ENCODE measurements at regions not wholly inside any gene's neighbourhood (a gene's known extent, or its start where the extent isn't known, plus 50 kb on each side); places are given as distances from the start of the nearest gene placed in this dataset.

DNA sequence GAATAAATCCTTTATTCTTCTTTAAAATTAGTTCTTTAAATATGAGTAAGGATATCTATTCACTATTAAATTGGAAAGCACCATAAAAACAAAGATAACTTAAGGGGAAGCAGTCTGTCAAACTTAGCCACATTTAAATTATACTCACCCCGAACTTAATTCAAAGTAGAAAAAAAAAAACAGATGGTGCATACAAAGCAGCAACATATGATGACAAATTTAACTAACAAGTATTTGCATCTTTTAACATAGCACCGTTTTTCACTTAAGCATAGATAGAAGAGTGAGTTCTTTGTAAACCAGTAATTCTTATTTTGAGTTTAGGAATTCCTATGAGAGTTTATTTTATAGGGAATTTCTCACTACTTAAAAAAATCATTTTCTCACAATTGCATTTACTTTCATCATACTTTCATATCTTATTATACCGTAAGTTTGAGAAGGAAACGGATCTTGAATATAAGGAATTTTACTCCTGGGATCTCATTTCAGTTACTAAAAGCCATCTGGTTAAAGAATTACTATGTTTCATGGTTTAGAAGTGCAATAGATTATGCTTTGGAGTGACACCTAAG is 828.2 kb upstream of the MAP3K7 start:
- intact Hi-C loops (cut with DNase I), result no loop called here
- DNase-seq (ENCODE audit: low spot score) (no peak), ATAC-seq (no peak)

DNA sequence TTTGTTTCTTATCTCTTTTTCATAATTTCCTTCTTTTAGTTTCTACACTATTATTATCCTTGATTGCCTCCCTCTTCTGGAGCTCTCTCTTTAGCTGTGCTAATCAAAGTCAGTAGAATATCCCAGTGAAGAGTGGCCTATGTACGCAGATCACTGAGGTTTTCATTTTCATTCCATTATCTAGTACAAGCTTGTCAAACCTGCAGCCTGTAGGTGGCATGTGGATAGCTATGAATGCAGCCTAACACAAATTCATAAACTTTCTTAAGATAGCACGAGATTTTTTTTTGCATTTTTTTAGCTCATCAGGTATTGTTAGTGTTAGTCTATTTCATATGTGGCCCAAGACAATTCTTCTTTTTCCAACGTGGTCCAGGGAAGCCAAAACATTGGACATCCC is 825.7 kb upstream of the MAP3K7 start:
- no peak for DNase-seq (ENCODE audit: low spot score)
- no peak for ATAC-seq

DNA sequence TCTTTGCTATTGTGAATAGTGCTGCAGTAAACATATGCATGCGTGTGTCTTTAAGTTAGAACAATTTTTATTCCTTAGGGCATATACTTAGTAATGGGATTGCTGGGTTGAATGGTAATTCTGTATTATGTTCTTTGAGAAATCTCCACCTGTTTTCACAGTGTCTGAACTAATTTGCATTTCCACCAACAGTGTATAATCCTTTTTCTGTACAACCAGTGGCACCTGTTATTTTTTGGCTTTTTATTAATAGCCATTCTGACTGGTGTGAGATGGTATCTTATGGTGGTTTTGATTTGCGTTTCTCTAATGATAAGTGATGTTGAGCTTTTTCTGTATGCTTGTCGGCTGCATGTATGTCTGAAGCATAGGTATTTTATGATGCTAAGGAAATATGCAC is 820.8 kb upstream of the MAP3K7 start:
- DNase-seq (ENCODE audit: low spot score) (no peak), ATAC-seq (no peak)
- intact Hi-C loops (cut with DNase I), result no loop called here

More for the DNA sequence above, 825.7 kb upstream of the MAP3K7 start:
- intact Hi-C loops (cut with DNase I), result no loop called here

DNA sequence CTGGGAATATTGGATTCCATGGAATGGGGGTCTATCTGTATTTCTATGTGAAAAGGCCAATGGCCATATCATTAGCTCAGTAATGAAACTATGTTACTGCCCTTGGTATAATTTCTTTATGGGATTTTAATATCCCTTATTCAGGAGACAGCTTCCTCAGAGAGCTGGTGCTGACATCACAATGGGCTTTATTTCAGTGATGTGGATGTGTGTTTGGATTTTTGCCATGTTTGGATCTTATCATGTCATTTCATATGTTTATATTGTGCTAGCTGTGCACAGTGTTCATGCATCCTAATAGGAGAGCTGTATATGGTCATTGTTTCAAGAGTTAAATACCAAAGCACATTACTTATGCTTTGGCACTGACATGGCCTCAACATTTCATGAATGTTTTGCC is 806.1 kb upstream of the MAP3K7 start:
- DNase-seq (ENCODE audit: low spot score), result no peak
- intact Hi-C loops (cut with DNase I), result no loop called here
- no peak for ATAC-seq

DNA sequence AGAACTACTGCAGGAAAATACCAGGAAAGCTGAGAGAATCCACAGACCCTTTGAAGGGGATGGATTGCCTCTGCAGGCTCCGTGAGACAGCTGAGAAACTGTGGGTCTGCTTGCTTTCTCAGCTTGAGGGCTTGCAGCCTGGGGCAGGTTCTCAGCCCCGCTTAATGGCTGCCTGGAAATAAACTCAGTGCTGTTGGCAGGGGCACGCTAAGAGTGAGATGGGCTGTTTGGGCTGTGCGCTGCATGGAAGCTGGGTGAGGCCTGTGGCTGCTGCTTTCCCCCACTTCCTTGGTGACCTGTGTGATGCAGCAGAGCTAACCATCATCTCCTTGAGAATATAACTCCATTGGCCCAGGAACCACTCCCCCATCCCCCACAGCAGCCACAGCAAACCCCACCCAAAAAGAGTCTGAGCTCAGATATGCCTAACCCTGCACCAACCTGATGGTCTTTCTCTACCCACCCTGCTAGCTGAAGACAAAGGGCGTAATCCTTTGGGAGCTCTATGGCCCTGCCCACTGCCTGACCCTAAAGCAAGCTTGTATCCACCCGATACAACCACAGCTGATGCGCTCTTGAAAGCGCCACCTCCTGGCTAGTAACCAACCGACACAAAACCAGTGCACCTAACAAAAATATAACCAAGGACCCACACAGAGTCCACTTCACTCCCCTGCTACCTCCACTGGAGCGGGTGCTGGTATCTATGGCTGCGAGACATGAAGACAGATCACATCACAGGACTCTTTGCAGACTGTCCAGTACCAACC is 800.6 kb upstream of the MAP3K7 start:
- intact Hi-C loops (cut with DNase I), result no loop called here
- ATAC-seq, result no peak
- no peak for DNase-seq (ENCODE audit: low spot score)

DNA sequence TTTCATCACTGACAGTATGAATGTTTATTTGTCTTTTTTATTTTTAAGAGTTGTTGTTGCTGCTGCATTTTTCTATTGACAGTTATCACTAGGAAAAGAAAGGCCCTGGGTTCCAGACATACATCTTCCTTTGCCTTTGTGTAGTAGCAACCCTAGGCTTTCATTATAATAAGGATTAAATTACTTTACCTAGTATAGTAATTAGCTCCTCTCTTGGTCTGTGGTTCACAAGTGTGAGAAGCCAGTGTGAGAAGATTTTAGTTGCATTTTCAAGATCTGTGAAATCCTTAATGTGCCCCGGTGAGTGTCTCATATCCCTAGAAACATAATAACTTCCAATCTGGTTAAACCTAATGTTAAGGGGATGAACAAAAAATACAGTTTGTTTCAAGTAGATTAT is 799.3 kb upstream of the MAP3K7 start:
- no peak for DNase-seq (ENCODE audit: low spot score)
- intact Hi-C loops (cut with DNase I), result no loop called here
- no peak for ATAC-seq

DNA sequence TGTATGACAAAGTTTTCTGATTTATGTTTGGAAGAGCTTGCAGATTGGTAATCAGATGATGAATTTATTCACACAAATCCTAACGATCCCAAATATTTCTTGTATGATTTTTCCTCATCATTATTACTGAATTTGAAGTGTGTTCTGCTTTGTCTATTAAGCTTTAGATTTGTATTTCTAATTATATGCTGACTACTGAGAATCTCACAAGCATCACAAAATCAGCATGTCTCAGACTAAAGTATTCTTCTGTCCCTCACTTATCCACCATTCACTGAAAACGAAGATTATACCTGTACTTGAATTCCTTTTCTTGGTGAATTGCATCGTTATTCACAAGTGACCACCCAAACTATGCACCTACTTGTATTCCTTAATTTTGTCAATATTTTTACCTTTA is 796.3 kb upstream of the MAP3K7 start:
- intact Hi-C loops (cut with DNase I), result no loop called here
- DNase-seq (ENCODE audit: low spot score) (no peak), ATAC-seq (no peak)

DNA sequence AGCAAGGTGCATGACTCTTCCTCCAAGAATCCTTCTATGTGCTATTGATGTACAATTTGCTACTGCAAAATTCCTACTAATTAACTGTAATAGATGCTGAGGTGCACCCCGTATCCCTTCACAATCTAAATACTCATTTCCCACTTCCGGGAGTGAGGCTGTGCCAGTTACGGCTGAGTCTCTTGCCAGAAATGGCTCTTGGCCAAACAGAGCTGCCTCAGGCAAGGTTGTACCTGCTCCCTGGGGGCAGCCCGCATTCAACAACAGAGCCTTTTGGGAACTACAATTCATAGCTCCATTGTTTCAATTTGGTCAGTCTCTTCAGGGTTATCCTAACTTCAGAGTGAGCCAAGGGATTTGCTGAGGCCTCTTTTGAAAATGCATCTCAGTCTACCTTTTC is 789.8 kb upstream of the MAP3K7 start:
- intact Hi-C loops (cut with DNase I), result no loop called here
- no peak for DNase-seq (ENCODE audit: low spot score)
- no peak for ATAC-seq

DNA sequence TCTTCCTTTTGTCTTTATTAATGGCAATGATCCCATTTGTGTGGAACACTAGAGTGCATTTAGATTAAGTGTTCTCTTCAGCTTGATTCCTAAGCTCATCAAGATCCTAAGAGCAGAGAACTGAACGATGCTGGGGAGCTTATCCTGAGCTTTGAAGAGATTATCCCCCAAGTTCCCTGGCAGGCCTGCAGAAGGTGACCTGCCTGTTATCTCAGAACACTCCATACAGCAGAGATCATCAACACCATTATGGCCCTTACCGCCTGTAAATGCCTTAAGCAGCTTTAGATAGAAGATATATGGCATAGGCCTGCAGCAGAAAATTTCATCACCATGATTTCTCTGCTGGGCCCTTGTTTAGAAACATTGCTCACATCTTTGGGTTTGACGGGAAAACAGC is 779.9 kb upstream of the MAP3K7 start:
- intact Hi-C loops (cut with DNase I), result no loop called here
- DNase-seq (ENCODE audit: low spot score) (no peak), ATAC-seq (no peak)

DNA sequence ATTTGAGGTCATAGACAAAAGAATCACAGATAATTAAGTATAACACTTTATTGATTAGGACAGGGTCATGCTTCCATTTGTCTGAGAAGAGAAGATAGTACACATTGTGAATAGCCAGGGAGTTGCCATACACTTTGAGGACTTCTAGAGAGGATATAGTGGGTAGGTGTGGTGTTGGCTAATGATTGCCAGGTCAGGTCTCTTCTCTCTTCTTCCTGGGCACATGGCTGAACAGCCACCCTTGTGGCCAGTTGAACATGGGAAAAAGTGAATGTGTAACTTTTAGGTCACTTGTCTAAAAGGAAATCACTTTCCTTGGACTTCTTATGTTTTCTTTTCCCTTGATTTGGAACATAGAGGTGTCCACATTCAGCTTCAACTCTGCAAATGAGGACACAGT is 772.1 kb upstream of the MAP3K7 start:
- intact Hi-C loops (cut with DNase I), result no loop called here
- ATAC-seq, result no peak
- no peak for DNase-seq (ENCODE audit: low spot score)

DNA sequence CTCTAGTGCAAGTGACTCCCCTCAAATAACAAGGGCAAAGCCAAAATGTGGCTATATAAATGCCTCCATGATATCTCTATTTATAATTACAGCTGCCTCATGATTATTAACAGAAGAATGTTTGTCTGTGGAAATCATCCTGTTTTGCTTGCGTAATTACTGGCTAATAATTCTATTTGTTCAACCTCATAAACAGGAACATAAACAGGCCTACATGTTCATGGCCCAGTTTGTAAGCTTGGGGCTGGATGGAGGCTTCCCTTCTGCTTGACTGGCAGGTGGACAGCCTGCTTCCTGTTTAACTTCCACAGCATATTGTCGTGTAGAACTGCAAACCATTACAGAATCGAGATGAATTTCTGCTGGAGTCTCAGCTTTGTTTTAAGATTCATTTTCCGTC is 766.0 kb upstream of the MAP3K7 start:
- intact Hi-C loops (cut with DNase I), result no loop called here
- ATAC-seq, result no peak
- no peak for DNase-seq (ENCODE audit: low spot score)

DNA sequence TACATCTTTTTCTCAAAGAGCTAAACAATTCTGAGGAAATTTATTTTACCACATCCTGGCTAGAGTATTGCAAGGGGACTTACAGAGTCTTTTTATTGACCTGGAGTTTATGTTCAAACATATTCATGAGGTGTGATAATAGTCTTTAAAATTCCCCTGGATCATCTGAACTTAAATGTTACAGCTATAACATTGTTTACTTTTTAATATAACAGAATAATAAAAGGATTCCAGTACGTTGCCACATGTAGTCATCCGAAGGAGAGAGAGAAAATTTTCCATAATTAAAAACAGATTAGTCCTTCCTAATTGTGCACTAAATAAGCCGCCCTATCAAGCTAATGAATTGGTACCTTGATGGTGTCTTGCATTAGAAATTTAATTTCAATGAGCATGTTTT is 765.4 kb upstream of the MAP3K7 start:
- no peak for ATAC-seq
- no peak for DNase-seq (ENCODE audit: low spot score)
- intact Hi-C loops (cut with DNase I), result no loop called here

DNA sequence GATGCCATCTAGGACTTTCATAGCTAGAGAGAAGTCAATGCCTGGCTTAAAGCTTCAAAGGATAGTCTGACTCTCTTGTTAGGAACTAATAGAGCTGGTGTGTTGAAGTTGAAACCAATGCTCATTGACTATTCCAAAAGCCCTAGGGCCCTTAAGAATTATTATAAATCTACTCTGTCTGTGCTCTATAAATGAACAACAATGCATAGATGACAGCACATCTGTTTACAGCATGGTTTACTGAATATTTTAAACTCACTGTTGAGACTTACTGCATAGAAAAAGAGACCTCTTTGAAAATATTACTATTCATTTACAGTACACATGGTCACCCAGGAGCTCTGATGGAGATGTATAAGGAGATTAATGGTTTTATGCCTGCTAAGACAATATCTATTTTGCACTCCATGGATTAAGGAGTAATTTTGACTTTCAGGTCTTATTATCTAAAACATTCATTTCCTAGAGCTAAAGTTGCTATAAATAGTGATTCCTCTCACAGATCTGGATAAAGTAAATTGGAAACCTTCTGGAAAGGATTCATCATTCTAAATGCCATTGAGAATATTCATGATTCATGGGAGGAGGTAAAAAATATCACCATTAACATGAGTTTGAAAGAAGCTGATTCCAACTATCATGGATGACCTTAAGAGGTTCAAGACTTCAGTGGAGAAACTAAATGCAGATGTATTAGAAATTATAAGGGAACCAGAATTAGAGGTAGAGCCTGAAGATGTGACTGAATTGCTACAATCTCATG is 763.5 kb upstream of the MAP3K7 start:
- intact Hi-C loops (cut with DNase I), result no loop called here
- DNase-seq (ENCODE audit: low spot score) (no peak), ATAC-seq (no peak)

DNA sequence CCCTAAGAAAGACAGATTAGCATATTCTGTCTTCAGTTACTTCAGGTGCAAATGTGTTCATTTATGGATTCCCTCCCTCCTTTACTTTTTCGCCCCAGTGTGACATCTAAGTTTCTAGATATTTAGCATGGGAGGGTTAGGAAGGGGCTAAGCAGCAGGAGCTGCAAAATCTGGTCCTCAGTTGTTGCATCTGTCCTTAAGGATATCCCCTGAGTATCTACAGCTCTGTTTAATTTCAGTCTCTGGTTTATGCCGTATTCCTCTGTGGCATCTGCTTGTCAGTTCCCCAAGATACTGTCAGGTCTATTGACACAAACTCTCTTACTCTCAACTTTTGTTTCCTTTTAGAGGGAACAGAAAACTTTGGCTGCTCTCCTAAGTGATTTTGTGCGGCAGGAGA is 754.6 kb upstream of the MAP3K7 start:
- ATAC-seq (no peak), DNase-seq (ENCODE audit: low spot score) (no peak)
- intact Hi-C loops (cut with DNase I), result no loop called here

DNA sequence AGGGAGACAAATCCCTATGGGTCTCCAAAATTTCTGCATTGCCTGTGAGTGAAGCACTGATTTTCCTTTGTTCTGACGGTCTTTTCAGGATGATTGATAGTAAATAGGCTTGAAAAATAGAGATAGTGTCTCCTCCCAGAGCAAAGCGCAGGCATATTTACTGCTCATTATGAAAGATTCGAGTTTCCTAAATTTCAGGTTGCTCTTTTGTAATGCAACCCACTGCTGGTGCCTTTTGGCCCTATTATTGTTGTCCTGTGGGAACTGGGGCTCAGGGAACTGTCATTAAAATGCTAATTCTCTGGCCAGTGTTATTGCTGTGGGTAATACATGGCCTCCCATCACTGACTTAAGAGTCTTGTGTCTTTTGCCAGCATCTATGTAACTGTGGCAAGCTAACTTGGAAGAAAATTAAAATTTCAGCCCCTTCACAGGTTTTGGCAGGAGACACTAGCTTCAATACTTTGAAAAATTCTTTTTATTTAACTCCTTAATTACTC is 754.1 kb upstream of the MAP3K7 start:
- DNase-seq (ENCODE audit: low spot score) (no peak), ATAC-seq (no peak)
- intact Hi-C loops (cut with DNase I), result no loop called here

DNA sequence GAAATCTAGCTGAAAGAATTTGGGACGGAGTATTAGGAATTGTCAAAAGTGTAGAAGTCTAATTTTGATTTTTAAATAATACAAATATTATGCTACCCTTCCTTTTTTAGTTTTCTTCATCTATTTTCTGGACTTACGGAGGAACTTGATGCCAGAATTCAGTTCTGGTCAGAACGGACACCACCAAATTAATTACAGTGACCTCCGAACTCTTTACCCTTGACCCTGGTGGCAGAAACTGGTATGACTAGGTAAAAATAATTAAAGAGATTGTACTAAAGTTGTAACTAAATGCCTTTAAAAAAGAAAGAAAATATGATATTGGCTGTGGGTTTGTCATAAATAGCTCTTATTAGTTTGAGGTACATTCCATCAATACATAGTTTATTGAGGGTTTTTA is 751.1 kb upstream of the MAP3K7 start:
- intact Hi-C loops (cut with DNase I), result no loop called here
- no peak for DNase-seq (ENCODE audit: low spot score)
- no peak for ATAC-seq

DNA sequence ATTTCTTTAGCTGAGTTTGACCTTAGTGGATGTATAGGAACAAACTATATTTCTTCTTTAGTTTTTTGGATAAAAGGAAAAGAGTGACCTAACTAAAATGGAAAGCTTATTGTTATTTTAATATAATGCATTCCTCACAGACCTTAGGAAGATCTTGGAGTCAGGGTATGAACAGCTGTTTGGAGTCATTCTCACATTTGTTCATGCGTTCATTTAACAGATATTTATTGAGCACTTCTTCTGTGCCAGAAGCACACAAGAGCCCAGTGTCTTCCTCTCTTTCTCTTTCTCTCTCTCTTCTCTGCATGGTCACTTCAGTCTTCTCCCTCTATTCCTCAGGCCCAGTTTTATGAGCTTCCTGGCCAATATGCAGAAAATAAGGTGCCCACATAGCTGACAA is 744.0 kb upstream of the MAP3K7 start:
- ATAC-seq (no peak), DNase-seq (ENCODE audit: low spot score) (no peak)
- intact Hi-C loops (cut with DNase I), result no loop called here

DNA sequence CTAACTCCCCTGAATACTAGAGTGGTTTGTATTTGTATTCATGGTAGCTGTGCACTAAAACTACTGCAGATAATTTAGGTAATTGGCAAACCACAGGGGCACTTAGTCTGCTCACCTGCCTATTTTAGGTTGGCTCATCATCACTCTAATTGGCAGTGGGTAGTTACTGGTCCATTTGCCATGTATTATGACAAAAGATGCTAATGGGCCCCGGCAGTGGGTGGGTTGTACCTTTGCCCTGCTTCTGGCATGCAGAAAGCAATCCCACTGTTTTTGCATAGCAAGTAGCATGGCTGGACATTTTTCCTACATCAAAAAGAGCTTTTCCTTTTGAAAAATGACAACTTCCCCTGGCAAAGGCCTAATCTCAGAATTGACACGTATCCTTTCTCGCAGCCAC is 741.4 kb upstream of the MAP3K7 start:
- ATAC-seq, result no peak
- intact Hi-C loops (cut with DNase I), result no loop called here
- no peak for DNase-seq (ENCODE audit: low spot score)

DNA sequence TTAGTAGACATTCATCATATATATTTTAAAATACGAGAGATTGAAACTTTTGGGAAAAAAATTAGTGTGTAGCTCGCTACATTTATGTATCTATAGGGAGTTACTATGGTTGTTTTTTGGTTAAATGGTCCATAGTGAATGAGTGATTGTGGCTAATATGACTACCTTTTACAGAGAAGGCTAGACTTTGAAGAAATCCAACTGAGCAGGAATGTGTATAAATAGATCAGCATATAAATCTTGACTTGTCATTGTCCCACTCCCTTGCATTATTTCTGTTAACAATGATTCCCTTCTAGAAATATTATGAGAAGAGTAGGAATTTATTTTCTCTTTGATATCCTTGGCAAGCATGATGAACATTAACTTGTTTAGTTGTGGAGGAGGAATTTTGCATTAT is 737.8 kb upstream of the MAP3K7 start:
- intact Hi-C loops (cut with DNase I), result no loop called here
- ATAC-seq, result no peak
- no peak for DNase-seq (ENCODE audit: low spot score)

DNA sequence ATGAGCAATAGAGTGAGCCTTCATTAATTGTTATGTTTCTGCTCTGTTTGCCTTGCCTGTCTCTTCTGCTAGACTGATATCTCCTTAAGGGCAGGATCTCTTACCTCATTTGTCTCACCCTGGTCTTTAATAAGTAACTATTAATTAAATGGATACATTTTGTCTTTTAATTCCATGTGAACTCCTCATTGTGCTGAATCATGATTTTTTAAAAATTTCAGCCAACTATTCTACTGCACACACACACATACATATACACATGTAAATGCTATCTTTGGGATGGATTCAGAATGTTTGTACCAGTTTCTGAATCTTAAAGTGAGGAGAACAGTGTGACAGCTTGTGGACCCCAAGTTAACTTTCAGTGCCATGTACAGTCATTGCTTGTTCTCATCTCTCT is 731.1 kb upstream of the MAP3K7 start:
- intact Hi-C loops (cut with DNase I), result no loop called here
- no peak for ATAC-seq
- no peak for DNase-seq (ENCODE audit: low spot score)

Data from sciatic nerve (tissue), 2 donors.